GM21360 (cell line): ENCODE measurements at regions not wholly inside any gene's neighbourhood (a gene's known extent, or its start where the extent isn't known, plus 50 kb on each side); places are given as distances from the start of the nearest gene placed in this dataset.
"Not testable (repeated sequence)": the region's sequence is repeated elsewhere in the genome, so short reads cannot be mapped to it uniquely, and the experiment has no call there.

Experiments used
- ATAC-seq: cut with Tn5 transposase; IDR thresholded peaks from one replicate; pipeline ENCODE4 v1.9.1; 2021; ENCODE audit warnings: mild to moderate bottlenecking, moderate library complexity; ENCODE audit not compliant: unreplicated experiment

GRCh38 chr18:55699233-55699765 is 111.3 kb upstream of the TCF4 start:
- ATAC-seq: no peak

GRCh38 chr18:55696811-55697210 is 108.8 kb upstream of the TCF4 start:
- no peak for ATAC-seq

DNA sequence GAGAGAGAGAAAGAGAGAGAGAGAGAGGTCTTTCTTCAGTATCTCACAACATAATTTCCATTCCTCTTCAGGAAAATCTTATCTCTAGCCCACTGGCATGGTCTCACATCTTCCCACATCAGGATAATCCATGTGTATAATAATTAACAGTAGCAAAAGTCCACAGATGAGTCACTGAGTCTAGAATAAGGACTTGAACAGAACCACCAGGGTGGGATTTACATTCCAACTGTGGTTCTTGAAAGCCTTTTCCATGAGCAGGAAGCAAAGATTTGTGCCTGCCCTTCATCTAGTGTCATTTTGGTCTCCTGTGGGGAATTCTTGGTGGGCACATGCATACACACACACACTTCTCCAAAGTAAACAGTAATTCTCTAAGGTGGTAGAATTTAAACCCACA is 107.1 kb upstream of the TCF4 start:
- no peak for ATAC-seq

- ATAC-seq: no peak
Measured at GRCh38 chr18:55694291-55694690, 106.3 kb upstream of the TCF4 start.

DNA sequence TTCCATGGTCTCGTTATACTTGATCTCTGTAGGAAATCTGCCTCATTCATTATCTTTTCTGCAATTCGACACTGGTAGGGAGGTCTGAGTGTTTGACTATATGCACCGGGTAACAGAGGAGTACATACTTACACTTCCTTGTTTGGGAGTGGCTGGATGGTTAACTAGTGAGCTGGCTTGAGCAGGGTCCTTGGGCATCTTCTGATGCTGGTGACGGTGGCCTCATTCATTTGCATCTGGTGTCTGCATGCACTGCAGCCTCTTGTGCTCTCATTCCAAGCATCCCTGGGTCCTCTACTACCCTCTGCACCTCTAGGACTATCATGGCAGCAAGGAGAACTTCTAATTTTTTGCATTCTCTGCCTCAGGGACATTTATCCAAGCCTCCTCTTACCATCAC is 100.0 kb upstream of the TCF4 start:
- no peak for ATAC-seq

DNA sequence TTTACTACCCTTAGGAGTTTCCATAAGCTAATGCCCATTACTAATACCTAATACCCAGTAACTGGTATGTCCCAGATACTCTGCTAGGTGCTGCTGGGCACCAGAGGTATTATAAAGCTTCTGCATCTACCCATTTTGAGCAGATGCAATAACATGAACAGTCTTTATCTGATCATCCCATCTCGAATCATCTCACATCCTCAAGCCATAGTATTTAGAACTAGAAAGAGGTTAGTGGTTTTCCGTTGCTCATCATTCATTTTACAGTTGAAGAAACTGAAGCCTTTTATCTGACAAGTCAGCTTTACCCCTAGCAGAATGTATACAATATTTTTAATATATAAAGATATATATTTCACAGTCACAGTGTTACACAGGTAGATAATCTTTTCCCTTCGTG is 99.1 kb upstream of the TCF4 start:
- ATAC-seq: no peak

GRCh38 chr18:55685638-55686037 is 97.6 kb upstream of the TCF4 start:
- ATAC-seq: no peak

DNA sequence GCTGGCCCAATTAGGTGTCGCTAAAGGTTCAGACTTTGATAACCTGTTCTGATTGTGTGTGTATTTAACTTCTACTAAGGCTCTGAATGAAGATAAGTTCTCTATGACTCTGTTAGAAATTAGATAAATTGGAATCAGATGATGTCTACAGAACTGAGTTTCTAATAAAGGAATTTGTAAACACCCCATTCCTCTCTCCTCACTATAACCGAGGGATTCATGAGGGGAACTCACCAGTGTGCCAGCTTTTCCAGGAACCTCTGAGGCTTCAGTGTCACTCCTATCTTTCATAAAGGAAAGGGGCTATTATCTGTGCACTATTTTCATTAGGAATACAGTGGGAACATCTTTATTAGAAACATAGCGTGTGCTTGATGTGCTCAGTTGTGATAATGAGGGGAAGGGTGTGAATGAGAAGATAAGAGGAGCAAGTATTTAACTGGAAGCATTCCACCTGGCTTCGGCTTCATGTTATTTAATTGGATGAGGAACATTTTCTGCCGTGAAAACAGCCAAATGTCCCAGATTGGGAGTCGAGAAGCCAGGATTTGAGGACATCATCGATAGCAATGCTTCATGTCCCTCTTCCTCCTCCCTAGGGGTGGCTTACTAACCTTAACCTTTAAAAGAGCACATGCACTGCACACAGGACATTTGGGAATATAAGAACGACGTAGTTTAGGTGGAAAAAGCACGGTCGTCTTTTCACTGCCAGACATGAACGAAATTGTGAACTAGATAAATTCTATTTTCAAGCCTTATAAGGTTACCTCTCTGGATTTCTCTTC is 84.8 kb upstream of the TCF4 start:
- no peak for ATAC-seq

DNA sequence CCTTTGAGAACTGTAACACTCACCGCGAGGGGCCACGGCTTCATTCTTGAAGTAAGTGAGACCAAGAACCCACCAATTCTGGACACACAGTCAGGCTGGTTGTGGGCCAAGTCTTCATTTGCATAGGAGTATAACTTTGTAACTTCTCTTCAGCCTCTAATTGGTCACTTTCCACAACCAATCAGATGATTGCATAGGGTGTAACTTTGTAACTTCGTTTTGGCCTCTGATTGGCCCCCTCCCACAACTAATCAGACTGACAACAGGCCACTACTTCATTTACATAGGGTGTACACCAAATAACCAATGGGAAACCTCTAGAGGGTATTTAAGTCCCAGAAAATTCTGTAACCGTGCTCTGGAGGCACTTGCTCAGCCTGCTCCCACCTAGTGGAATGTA is 77.5 kb upstream of the TCF4 start:
- no peak for ATAC-seq

DNA sequence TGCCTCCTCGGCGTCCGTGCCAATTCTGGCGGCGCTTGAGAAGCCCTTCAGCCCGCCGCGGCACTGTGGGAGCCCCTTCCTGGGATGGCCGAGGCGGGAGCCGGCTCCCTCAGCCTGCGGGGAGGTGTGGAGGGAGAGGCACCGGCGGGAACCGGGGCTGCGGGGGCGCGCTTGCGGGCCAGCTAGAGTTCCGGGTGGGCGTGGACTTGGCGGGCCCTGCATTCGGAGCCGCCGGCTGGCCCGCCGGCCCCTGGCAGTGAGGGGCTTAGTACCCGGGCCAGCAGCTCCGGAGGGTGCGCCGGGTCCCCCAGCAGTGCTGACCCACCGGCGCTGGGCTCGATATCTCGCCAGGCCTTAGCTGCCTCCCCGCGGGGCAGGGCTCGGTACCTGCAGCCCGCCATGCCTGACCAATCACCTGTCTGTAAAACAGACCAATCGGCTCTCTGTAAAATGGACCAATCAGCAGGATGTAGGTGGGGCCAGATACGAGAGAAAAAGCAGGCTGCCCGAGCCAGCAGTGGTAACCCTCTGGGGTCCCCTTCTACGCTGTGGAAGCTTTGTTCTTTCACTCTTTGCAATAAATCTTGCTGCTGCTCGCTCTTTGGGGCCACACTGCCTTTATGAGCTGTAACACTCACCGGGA is 76.9 kb upstream of the TCF4 start:
- ATAC-seq: not testable (repeated sequence)

- ATAC-seq: no peak
Measured at GRCh38 chr18:55663891-55664290, 75.9 kb upstream of the TCF4 start.

GRCh38 chr18:55658598-55658997 is 70.6 kb upstream of the TCF4 start:
- no peak for ATAC-seq

DNA sequence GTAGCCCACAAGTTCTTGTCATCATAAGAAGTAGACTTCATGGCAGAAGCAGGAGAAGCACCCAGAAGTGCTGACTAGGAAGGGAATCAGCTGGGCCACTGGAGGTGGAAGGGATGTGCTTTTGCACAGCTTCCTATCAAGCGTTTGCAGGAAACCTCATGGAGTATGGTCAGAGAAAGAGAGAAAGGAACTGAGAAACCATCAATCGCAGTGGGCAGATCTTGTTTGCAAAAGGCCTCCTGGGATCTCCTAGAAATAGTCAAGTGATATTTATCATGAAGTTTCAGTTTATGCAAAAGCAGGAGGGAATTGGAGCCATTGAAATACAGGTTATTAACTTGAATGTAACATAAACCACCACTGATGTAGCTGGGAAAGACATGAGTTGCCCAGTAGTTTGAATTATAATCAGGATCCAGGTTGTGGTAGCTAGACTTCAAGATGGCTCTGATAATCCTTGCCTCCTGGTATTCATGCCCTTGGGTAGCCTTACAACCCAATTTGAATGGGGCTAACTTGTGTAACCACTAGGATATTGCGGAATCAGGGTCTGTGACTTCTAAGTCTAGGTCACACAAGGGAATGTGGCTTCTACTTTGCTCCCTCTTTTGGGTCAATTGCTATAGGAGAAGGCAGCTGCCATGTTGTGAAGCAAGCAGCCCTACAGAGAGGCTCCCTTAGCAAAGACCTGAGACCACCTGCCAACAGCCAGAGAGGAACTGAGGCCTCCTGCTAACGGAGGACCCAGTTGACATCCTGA is 69.8 kb upstream of the TCF4 start:
- ATAC-seq: no peak

GRCh38 chr18:55654986-55655385 is 67.0 kb upstream of the TCF4 start:
- ATAC-seq: no peak

GRCh38 chr18:55651236-55651635 is 63.2 kb upstream of the TCF4 start:
- no peak for ATAC-seq

DNA sequence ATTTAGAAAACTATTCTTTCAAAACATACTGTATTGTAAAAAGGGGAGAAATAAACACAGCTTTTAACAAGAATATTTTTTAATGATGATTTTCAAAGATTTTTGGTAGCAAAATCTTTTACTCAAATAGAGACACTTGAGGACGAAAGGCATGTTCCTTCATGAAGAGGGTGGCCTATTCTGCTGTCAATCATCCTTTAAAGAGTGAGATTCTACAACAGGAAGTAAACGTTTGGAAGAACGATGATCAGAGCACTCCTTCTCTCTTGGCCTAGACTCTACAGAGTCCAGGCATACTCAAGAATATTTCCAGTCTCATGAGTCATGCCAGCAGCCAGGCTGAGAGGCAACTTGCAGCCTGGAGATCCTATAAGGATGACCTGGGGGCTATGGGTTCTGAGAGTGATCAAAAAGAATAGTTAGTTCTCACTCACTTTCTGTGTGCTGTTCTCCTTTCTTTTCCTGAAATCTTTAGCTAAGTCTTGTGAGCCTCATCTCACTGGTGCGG is 62.4 kb upstream of the TCF4 start:
- no peak for ATAC-seq

DNA sequence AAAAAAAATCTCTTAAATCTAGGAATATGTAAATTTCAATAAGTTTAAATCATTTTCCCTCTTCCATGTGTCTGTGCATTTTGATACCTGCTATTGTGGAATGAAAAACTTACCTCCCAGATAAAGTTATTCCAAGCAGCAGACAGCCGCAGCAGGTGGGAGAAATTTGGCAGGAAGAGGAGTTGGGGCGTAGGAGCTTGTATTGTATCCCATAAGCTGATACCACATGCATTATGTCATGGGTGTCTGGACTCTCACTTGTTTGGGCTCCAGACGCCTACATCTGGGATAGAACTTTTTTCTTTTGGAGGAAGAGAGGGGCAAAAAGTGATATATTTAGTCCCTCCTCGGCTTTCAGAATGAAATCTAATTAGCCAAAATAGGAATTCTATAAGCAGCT is 59.3 kb upstream of the TCF4 start:
- ATAC-seq: no peak

DNA sequence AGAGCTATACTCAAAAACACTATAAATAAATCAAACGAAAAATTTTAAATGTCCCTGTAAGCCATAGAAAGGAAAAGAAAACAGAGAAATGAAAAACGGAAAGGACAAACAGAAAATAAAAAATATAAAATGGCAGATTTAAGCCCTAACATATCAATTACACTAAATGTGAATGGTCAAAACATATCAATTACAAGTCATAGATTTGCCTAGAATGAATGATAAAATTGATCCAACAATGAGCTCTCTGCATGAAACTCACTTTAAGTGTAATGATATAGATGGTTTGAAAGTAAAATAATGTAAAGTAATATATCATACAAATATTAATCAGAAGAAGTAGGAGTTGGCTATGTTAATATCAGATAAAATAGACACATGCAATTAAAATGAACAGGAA is 54.2 kb upstream of the TCF4 start:
- ATAC-seq: no peak

GRCh38 chr18:55641486-55641885 is 53.5 kb upstream of the TCF4 start:
- ATAC-seq: no peak
